IMR-90 (cell line): ENCODE measurements at regions not wholly inside any gene's neighbourhood (a gene's known extent, or its start where the extent isn't known, plus 50 kb on each side); places are given as distances from the start of the nearest gene placed in this dataset.

Experiments used
- ATAC-seq: fragments of 200-7000 bp; cut with Tn5 transposase; 2 replicates; pipeline ENCODE4 v1.9.1; 2020; ENCODE audit warnings: low read depth, mild to moderate bottlenecking, moderate library complexity
- BruUV-seq: library from RNA; stranded (reverse); fragments of 400-500 nt; replicated peaks from 2 replicates; lab custom pipeline; 2021; lab: Mats Ljungman, UMichigan
- CTCF ChIA-PET: fragments of 300-600 bp; formaldehyde crosslinking; extraction: SDS; loops from one replicate; lab custom pipeline; 2021; ENCODE audit warnings: antibody characterized with exemption; lab: Yijun Ruan, JAX
- POLR2A ChIA-PET: fragments of 300-600 bp; sonication (Branson Sonifier 250); formaldehyde crosslinking; loops from one replicate; lab custom pipeline; 2022; ENCODE audit warnings: antibody characterized with exemption; ENCODE audit not compliant: unreplicated experiment; lab: Charles Lee
- DNase-seq: peaks from one replicate; pipeline ENCODE4 v3.0.0; 2013
- H2AFZ ChIP-seq: replicated peaks from 2 replicates; pipeline ENCODE3; 2013; ENCODE audit warnings: low read length, mild to moderate bottlenecking; ENCODE audit not compliant: poor library complexity
- H2AK5ac ChIP-seq: 2 replicates; pipeline ENCODE4 v1.6.1; 2013; ENCODE audit warnings: low read depth, low read length, inconsistent platforms
- H2AK9ac ChIP-seq: replicated peaks from 2 replicates; pipeline ENCODE3; 2013; ENCODE audit warnings: mild to moderate bottlenecking, low read depth, low read length, moderate library complexity; ENCODE audit not compliant: poor library complexity
- H2BK120ac ChIP-seq: 2 replicates; pipeline ENCODE4 v1.6.1; 2013; ENCODE audit warnings: low read depth, low read length, inconsistent platforms
- H2BK15ac ChIP-seq: 3 replicates; pipeline ENCODE4 v1.6.1; 2013; ENCODE audit warnings: low read depth, low read length, inconsistent platforms
- H2BK20ac ChIP-seq: 2 replicates; pipeline ENCODE4 v1.6.1; 2013; ENCODE audit warnings: low read depth, mild to moderate bottlenecking, inconsistent platforms, low read length, moderate library complexity
- H2BK5ac ChIP-seq: 2 replicates; pipeline ENCODE4 v1.6.1; 2013; ENCODE audit warnings: mild to moderate bottlenecking, low read depth, low read length, inconsistent platforms; ENCODE audit not compliant: poor library complexity, severe bottlenecking
- H3K14ac ChIP-seq: replicated peaks from 2 replicates; pipeline ENCODE4 v1.6.1; 2013; ENCODE audit warnings: low read depth, low read length, inconsistent platforms
- H3K18ac ChIP-seq: 2 replicates; pipeline ENCODE4 v1.6.1; 2013; ENCODE audit warnings: low read depth, low read length, control low read depth
- H3K23ac ChIP-seq: 2 replicates; pipeline ENCODE4 v1.6.1; 2013; ENCODE audit warnings: low read depth, low read length, inconsistent platforms
- H3K27ac ChIP-seq: 2 replicates; pipeline ENCODE4 v1.5.1; 2013; ENCODE audit warnings: mild to moderate bottlenecking, control low read depth, low read length; ENCODE audit not compliant: insufficient read depth
- H3K27me3 ChIP-seq: 2 replicates; pipeline ENCODE4 v1.6.1; 2013; ENCODE audit warnings: low read length; ENCODE audit not compliant: control insufficient read depth, insufficient read depth
- H3K36me3 ChIP-seq: 2 replicates; pipeline ENCODE4 v1.6.1; 2013; ENCODE audit warnings: low read length, mixed read lengths; ENCODE audit not compliant: control insufficient read depth, insufficient read depth
- H3K4ac ChIP-seq: 2 replicates; pipeline ENCODE4 v1.6.1; 2013; ENCODE audit warnings: low read depth, low read length, inconsistent platforms
- H3K4me1 ChIP-seq: 2 replicates; pipeline ENCODE4 v1.6.1; 2013; ENCODE audit warnings: low read length, mixed read lengths; ENCODE audit not compliant: control insufficient read depth, insufficient read depth
- H3K4me2 ChIP-seq: 2 replicates; pipeline ENCODE4 v1.6.1; 2013; ENCODE audit warnings: low read depth, mild to moderate bottlenecking, control low read depth, low read length, moderate library complexity
- H3K4me3 ChIP-seq: 2 replicates; pipeline ENCODE4 v1.5.1; 2013; ENCODE audit warnings: low read depth, mild to moderate bottlenecking, control low read depth, low read length, moderate library complexity; ENCODE audit not compliant: insufficient read depth
- H3K56ac ChIP-seq: 2 replicates; pipeline ENCODE4 v1.6.1; 2013; ENCODE audit warnings: low read length, inconsistent platforms; ENCODE audit not compliant: insufficient read depth; ENCODE audit errors: extremely low read depth
- H3K79me1 ChIP-seq, 2 experiments: 2 replicates each; pipeline ENCODE4 v1.6.1; 2013; ENCODE audit warnings: low read length in 2 of 2, inconsistent platforms in 1 of 2, low read depth in 1 of 2
- H3K9ac ChIP-seq: 2 replicates; pipeline ENCODE4 v1.6.1; 2013; ENCODE audit warnings: low read depth, low read length, control low read depth
- H3K9me1 ChIP-seq: 2 replicates; pipeline ENCODE4 v1.6.1; 2013; ENCODE audit warnings: low read length, inconsistent platforms; ENCODE audit not compliant: insufficient read depth
- H3K9me3 ChIP-seq: 2 replicates; pipeline ENCODE4 v1.6.1; 2013; ENCODE audit warnings: low read length; ENCODE audit not compliant: control insufficient read depth, insufficient read depth
- H4K20me1 ChIP-seq: 2 replicates; pipeline ENCODE4 v1.6.1; 2013; ENCODE audit warnings: low read length, inconsistent platforms; ENCODE audit not compliant: insufficient read depth
- H4K5ac ChIP-seq: 2 replicates; pipeline ENCODE4 v1.6.1; 2013; ENCODE audit warnings: mild to moderate bottlenecking, low read depth, low read length, control low read depth
- H4K8ac ChIP-seq, 2 experiments: 2 replicates each; pipeline ENCODE4 v1.6.1; 2013; ENCODE audit warnings: low read depth in 2 of 2, low read length in 2 of 2, control low read depth in 1 of 2, inconsistent platforms in 1 of 2
- H4K91ac ChIP-seq: 2 replicates; pipeline ENCODE4 v1.6.1; 2013; ENCODE audit warnings: low read depth, low read length, inconsistent platforms; ENCODE audit not compliant: insufficient read depth
- CEBPB ChIP-seq: IDR thresholded peaks from 2 replicates; pipeline ENCODE4 v1.6.1; 2012; ENCODE audit warnings: low read depth, low read length, improper control_type of control experiment
- CHD1 ChIP-seq: IDR thresholded peaks from 2 replicates; pipeline ENCODE4 v1.6.1; 2012; ENCODE audit warnings: low read depth, low read length, improper control_type of control experiment
- CTCF ChIP-seq: conservative IDR thresholded peaks from 2 replicates; pipeline ENCODE4 v1.5.1; 2012; ENCODE audit warnings: mild to moderate bottlenecking, low read depth, low read length, improper control_type of control experiment
- FOS ChIP-seq: fragments of 150-350 bp; IDR thresholded peaks from 2 replicates; pipeline ENCODE4 v1.6.1; 2016; ENCODE audit warnings: low read depth, low read length
- MAFK ChIP-seq: IDR thresholded peaks from 2 replicates; pipeline ENCODE4 v1.6.1; 2012; ENCODE audit warnings: low read depth, low read length, improper control_type of control experiment
- MAZ ChIP-seq: IDR thresholded peaks from 2 replicates; pipeline ENCODE4 v1.6.1; 2012; ENCODE audit warnings: low read depth, mild to moderate bottlenecking, low read length, improper control_type of control experiment, moderate library complexity, borderline replicate concordance
- NFE2L2 ChIP-seq: fragments of 150-350 bp; IDR thresholded peaks from 2 replicates; pipeline ENCODE4 v1.6.1; 2016; ENCODE audit warnings: low read depth, mild to moderate bottlenecking, low read length
- POLR2A ChIP-seq: IDR thresholded peaks from 2 replicates; pipeline ENCODE4 v1.6.1; 2012; ENCODE audit warnings: mild to moderate bottlenecking, low read depth, low read length
- RCOR1 ChIP-seq: IDR thresholded peaks from 2 replicates; pipeline ENCODE4 v1.6.1; 2012; ENCODE audit warnings: mild to moderate bottlenecking, low read length, improper control_type of control experiment; ENCODE audit not compliant: insufficient replicate concordance
- RFX5 ChIP-seq: IDR thresholded peaks from 2 replicates; pipeline ENCODE4 v1.8.0; 2012; ENCODE audit warnings: low read depth, mild to moderate bottlenecking, low read length, moderate library complexity
- USF2 ChIP-seq: fragments of 150-350 bp; IDR thresholded peaks from 2 replicates; pipeline ENCODE4 v1.6.1; 2017; ENCODE audit warnings: mild to moderate bottlenecking, antibody characterized with exemption, low read length, low read depth
- WGBS, 2 experiments: methylation state at CpG; one replicate each; pipeline versions ENCODE4 v1.1.5 to v1.1.7; 2013; ENCODE audit warnings: missing lambda C conversion rate in 2 of 2; ENCODE audit not compliant: insufficient read length in 1 of 2; ENCODE audit errors: extremely low coverage in 2 of 2; 5-methylcytosine and 5-hydroxymethylcytosine counted together
- dilution Hi-C: fragments of 300-500 bp; cut with HindIII; formaldehyde crosslinking; loops from one replicate; pipeline ENCODE4 v1.14.3; 2018; ENCODE audit warnings: low sequenced_read_pairs; ENCODE audit not compliant: unreplicated experiment
- in situ Hi-C: fragments of 300-500 bp; cut with MboI; formaldehyde crosslinking; loops from 3 replicates; pipeline ENCODE4 v1.14.3; 2019; ENCODE audit warnings: low sequenced_read_pairs, inconsistent platforms, mixed read lengths
- intact Hi-C: fragments of 100-400 bp; cut with micrococcal nuclease; formaldehyde crosslinking; loops from 2 replicates; pipeline ENCODE4 v1.10.0; 2022

GRCh38 chr19:27676334-27676733 lies 1536.6 kb downstream of the UQCRFS1 start:
- no peaks in the 10 kb centered on the region for H4K20me1 ChIP-seq
- H3K9ac ChIP-seq = no peak overlapping the region
- peaks cover 26% of the 10 kb centered on the region for H3K9me3 ChIP-seq
- H3K27ac ChIP-seq = no peak overlapping the region
- ATAC-seq (no peak), DNase-seq (no peak)
- in situ Hi-C loops = no loop called here
- H3K4ac ChIP-seq = no peak overlapping the region
- POLR2A ChIA-PET = no interaction called here
- BruUV-seq = no TSS peak
- H4K91ac ChIP-seq = no peak overlapping the region
- TF ChIP-seq CEBPB (no peak), MAFK (no peak), RCOR1 (no peak), USF2 (no peak), NFE2L2 (no peak), RFX5 (no peak), POLR2A (no peak), MAZ (no peak), CTCF (no peak), FOS (no peak), CHD1 (no peak)
- no peak overlapping the region for H4K8ac ChIP-seq
- no peaks in the 10 kb centered on the region for H3K4me1 ChIP-seq
- no peak overlapping the region for H4K5ac ChIP-seq
- H2AFZ ChIP-seq = no peak overlapping the region
- H2BK120ac ChIP-seq = no peak overlapping the region
- intact Hi-C loops = no loop called here
- dilution Hi-C loops = no loop called here
- H3K79me1 ChIP-seq = no peaks in the 10 kb centered on the region
- H3K36me3 ChIP-seq = no peaks in the 10 kb centered on the region
- no peak overlapping the region for H2AK5ac ChIP-seq
- no peak overlapping the region for H3K56ac ChIP-seq
- no peak overlapping the region for H2BK20ac ChIP-seq
- CTCF ChIA-PET = no interaction called here
- no peak overlapping the region for H3K18ac ChIP-seq
- no peak overlapping the region for H3K4me3 ChIP-seq
- H3K23ac ChIP-seq = no peak overlapping the region
- no peaks in the 10 kb centered on the region for H3K9me1 ChIP-seq
- H3K4me2 ChIP-seq = no peak overlapping the region
- no peak overlapping the region for H2BK15ac ChIP-seq
- H3K27me3 ChIP-seq = no peaks in the 10 kb centered on the region
- no peak overlapping the region for H2AK9ac ChIP-seq
- no peak overlapping the region for H3K14ac ChIP-seq
- WGBS, 2 experiments = 100% methylated on average over 1 of the region's 3 CpGs; no CpG with 5 or more reads in 1 of the 2 experiments
- no peak overlapping the region for H2BK5ac ChIP-seq
